ENCODE measurements at regions not wholly inside any gene's neighbourhood (a gene's known extent, or its start where the extent isn't known, plus 50 kb on each side); places are given as distances from the start of the nearest gene placed in this dataset.

GRCh38 chr11:34806875-34807274 is 109.3 kb downstream of the APIP start:
- no peak for TF ChIP-seq YY1 (IDR thresholded peaks at IDR 0.05; ENCODE audit: insufficient read depth, insufficient replicate concordance, low read depth, low read length)
- no peak for TF ChIP-seq KLF6 (CRISPR knock-in tag; IDR thresholded peaks at IDR 0.05)
- no peak for TF ChIP-seq CTCF (CRISPR knock-in tag; IDR thresholded peaks at IDR 0.05)
- no peak for TF ChIP-seq SNAPC2 (CRISPR knock-in tag; IDR thresholded peaks at IDR 0.05)
- TF ChIP-seq EZH2 (conservative IDR thresholded peaks at IDR 0.05; ENCODE audit: low read depth, low read length): no peak
- no peak for TF ChIP-seq FOXJ3 (CRISPR knock-in tag; IDR thresholded peaks at IDR 0.05; ENCODE audit: borderline replicate concordance)
- no peak for TF ChIP-seq ZNF704 (CRISPR knock-in tag; IDR thresholded peaks at IDR 0.05; ENCODE audit: borderline replicate concordance)
- no peak for TF ChIP-seq SRSF9 (IDR thresholded peaks at IDR 0.05; ENCODE audit: borderline replicate concordance, insufficient read depth, low read depth, low read length, poor library complexity, severe bottlenecking)
- TF ChIP-seq JUND (CRISPR knock-in tag; IDR thresholded peaks at IDR 0.05): no peak
- no peak for TF ChIP-seq SMC3 (IDR thresholded peaks at IDR 0.05; ENCODE audit: low read length)
- TF ChIP-seq GTF2F1 (IDR thresholded peaks at IDR 0.05; ENCODE audit: low read length): no peak
- TF ChIP-seq NFRKB (IDR thresholded peaks at IDR 0.05): no peak
